Thyroid gland (tissue), 4 donors: ENCODE measurements at regions not wholly inside any gene's neighbourhood (a gene's known extent, or its start where the extent isn't known, plus 50 kb on each side); places are given as distances from the start of the nearest gene placed in this dataset.

ENCODE experiments used
- CTCF ChIP-seq, 6 experiments: fragments of 200-600 bp in 3 of 6; fragments of 450-650 bp in 3 of 6; sonication (generic) in 3 of 6; IDR thresholded peaks; one replicate each; pipeline ENCODE4 v1.5.1; 2016 to 2019; ENCODE audit warnings: antibody characterized with exemption in 6 of 6, mild to moderate bottlenecking in 2 of 6, inconsistent platforms in 1 of 6, moderate library complexity in 1 of 6
- POLR2A ChIP-seq, 2 donors: fragments of 450-650 bp; IDR thresholded peaks; one replicate each; pipeline ENCODE4 v1.6.1; 2017; ENCODE audit warnings: antibody characterized with exemption in 2 of 2, mild to moderate bottlenecking in 2 of 2, moderate library complexity in 1 of 2

- TF ChIP-seq CTCF (IDR thresholded peaks at IDR 0.05) (no peak), POLR2A (IDR thresholded peaks at IDR 0.05) (no peak)
Observed at GRCh38 chr15:29933042-29933803, 111.0 kb upstream of the TJP1 start.
